Anterior cingulate cortex (tissue), 58 donors: ENCODE measurements at regions not wholly inside any gene's neighbourhood (a gene's known extent, or its start where the extent isn't known, plus 50 kb on each side); places are given as distances from the start of the nearest gene placed in this dataset.
"Not testable (repeated sequence)": the region's sequence is repeated elsewhere in the genome, so short reads cannot be mapped to it uniquely, and the experiment has no call there.

Experiments used
- DNase-seq, 58 donors: peaks; one replicate each; lab custom pipeline; 2025; lab: John Stamatoyannopoulos, UW

DNA sequence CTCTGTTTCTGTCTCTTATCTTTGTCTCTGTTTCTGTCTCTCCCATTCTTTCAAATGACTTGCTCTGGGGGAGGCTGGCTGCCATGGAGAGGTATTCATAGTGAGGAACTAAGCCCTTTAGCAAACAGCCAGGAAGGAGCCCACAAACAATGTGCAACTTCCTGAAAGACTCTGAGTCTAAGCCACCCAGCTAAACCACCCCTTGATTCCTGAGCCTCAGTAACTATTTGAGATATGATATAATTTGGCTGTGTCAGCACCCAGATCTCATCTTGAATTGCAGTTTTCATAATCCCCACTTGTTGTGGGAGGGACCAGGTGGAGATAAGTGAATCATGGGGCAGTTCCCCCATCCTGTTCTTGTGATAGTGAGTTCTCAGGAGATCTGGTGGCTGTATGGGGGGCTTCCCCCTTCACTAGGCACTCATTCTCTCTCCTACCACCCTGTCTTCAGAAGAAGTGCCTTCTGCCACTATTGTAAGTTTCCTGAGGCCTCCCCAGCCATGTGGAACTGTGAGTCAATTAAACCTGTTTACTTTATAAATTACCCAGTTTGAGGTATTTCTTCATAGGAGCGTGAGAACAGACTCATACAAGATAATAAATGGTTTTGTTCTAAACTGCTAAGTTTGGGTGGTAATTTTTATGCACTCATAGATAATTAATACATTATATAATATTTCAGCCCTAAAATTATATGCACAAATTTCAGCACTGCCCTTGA is 121.2 kb upstream of the FOXP2 start:
- no peak for DNase-seq

DNA sequence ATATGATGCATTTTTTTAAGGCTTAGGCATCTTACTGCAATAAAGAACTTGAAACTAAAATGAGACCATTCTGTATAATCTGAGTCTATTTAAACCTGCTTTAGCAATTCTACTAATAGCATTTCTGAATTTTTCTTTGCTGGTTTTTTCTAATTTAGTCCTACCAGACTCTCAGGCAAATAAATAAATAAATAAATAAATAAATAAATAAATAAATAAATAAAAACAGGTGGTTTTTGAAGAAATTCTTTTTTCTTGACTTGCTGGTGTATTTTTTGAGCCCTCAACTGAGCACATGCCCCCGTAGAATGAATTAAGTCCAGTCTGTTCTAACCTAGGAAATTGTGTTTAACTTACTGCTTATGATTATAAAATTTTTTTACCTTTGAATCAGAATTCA is 134.7 kb upstream of the FOXP2 start:
- DNase-seq = no peak

DNA sequence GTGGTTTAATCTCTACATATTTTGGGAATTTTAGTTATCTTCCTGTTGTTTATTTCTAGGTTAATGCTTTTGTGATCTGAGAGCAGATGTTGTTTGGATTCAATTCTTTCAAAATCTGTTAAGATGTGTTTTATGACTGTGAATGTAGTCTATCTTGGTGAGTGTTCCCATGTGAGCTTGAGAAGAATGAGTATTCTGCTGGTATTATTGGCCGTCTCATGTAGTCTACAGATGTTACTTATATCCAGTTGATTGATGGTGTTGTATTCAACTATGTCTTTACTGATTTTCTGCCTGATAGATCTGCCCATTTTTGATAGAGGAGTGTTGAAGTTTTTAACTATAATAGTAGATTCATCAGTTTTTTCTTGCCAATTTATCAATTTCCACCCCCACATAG is 141.4 kb upstream of the FOXP2 start:
- no peak for DNase-seq

DNA sequence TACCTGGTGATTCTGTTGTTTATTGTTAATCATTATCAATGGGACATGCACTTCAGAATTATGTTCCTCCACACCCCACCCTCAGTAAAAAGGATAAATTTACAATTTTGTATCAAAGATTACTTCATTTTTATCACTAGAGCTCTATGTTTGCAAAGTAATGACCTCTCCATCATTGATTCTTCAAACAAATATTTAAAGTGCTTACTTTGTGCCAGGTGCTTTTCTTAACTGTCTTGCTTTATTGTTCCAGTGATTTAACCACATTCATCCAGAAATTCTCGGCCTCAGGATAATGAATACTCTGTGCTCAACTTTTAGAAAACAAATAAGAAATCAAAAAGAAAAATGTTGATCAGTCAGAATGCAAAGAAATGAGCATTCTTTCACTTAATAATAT is 144.9 kb upstream of the FOXP2 start:
- no peak for DNase-seq

DNA sequence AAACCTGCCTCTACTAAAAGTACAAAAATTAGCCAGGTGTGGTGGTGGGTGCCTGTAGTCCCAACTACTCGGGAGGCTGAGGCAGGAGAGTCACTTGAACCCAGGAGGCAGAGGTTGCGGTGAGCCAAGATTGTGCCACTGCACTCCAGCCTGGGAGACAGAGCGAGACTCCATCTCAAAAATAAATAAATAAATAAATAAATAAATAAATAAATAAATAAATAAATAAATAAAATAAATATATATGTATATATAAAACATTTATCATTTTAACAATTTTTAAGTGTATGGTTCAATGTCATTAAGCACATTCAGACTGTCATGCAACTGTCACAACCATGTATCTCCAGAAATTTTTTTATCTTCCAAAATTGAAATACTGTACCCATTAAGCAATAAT is 147.1 kb upstream of the FOXP2 start:
- not testable (repeated sequence) for DNase-seq

DNA sequence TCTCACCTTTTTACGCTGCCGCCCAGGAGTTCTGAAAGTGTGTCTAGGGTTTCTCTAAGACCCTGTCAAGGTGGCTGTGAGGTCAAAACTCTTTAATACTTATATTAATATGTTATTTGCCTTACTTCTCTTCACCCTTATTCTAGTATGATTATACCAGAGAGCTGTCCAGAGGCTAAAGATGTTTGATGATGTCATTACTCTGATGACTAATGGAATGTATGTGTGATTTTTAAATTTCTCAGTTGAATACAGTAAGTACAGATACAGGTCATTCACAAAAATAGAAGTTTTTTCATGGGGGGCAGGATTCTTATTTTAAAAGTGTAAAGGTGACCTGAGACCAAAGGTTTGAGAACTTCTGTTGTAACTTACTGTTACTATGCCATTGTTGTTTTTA is 150.6 kb upstream of the FOXP2 start:
- no peak for DNase-seq

DNA sequence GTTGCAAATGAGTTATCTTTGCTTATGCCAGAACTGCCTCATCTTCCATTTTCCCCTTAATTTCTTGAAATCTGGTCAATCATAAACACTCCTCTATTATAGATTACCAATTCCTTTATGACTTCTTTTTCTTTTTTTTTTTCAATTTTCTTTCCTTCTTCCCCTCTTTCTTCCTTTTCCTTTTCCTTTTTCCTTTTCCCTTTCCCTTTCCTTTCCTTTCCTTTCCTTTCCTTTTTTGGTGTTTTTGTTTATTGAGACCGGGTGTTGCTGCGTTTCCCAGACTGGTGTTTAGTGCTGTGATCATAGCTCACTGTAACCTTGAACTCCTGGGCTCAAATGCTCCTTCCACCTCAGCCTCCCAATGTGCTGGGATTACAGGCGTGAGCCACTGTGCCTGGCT is 151.4 kb upstream of the FOXP2 start:
- no peak for DNase-seq

DNA sequence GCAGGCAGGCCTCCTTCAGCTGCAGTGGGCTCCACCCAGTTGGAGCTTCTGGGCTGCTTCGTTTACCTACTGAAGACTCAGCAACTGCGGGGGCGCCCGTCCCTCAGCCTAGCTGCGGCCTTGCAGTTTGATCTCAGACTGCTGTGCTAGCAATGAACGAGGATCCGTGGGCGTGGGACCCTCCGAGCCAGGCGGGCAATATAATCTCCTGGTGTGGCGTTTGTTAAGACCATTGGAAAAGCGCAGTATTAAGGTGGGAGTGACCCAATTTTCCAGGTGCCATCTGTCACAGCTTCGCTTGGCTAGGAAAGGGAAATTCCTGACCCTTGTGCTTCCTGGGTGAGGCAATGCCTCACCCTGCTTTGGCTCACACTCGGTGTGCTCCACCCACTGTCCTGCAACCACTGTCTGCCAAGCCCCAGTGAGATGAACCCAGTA is 159.2 kb upstream of the FOXP2 start:
- DNase-seq = no peak

DNA sequence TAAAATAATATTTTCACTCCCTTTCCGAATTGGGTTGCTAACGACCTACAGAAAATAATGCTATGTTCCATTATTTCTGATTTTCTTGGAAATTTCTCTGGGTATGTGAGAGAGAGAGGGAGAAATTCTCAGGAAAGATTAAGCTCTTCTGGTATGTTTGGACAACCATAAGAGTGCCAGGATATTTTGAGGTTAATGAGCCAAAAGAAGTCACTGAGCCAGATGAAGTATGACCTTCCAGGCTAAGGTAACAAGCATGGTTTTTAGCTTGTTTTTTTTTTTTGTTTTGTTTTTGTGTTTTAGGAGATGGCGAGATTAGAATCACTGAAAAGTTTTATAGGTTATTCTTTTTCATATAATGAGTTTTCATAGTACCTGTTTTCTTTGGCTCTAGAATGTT is 171.0 kb upstream of the FOXP2 start:
- DNase-seq = no peak

DNA sequence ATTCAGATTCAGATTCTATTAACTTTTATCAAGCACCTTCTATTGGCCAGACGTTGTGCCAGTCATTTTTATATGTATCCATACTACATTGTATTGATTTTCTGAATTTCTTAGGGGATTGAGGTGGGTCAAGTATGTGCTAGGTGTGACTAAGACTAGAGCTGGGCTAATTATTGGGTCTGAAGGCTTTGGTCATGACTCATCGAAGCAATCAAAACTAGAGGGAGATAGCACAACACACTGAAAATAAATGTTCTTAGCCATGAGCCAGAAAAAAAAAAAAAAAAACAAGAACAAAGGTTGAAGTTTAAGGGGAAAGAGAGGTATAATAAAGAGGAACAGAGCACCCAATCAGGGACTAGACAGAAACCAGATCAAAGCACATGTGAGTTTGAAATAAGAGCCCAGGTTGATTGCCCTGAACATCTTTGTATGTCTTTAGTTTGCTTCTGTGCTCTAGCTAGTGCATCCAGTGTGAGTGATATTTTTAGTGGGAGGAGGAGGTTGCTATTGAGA is 171.6 kb upstream of the FOXP2 start:
- DNase-seq = no peak

DNA sequence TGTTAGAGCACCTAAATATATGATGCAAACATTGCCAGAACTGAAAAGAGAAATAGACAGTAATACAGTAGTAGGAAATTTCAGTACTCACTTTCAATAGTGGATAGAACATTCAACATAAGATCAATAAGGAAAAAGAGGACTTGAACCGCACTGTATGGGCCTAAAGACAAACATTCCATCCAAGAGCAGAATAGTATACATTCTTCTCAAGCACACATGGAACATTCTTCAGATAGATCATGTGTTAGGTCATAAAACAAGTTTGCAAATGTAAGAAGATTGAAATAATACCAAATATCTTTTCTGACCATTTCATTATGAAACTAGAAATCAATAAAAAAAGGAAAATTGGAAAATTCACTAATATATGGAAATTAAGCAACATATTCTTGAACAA is 185.4 kb upstream of the FOXP2 start:
- no peak for DNase-seq

DNA sequence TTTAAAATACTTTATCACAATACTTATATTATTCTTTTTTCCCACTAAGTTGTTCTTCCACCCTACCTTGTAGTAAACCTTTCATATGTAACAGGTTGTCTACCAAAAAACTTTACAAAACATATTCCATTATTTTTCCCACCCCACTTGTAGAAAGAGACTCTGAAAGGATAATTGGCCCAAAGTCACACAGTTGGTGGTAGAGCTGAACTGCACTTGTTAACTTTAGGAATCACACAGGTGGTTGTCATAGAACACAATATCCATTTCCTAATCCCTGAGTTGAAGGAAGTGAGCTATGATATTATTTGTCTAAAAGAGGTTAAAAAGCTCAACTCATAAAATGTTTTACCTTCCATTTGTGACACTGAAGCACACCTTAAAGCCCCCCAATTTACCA is 188.8 kb upstream of the FOXP2 start:
- no peak for DNase-seq

DNA sequence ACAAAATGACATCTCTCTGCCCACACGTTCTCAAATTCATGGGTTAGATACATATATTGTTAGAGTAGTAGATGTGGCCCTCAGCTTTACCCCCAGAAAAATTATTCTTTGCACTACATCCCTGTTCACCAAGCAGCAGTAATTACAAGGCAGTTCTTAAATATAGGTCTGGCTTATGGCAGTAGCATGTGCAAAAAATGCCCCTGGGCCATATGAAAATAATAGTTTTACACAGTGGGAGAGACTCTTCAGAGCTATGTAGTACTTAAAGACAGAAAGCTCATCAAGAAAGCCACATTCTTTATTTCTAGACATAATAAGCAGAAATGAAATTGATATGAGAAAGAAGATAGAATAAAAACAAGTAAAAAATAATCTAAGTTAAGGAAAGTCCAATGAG is 196.3 kb upstream of the FOXP2 start:
- DNase-seq = no peak

DNA sequence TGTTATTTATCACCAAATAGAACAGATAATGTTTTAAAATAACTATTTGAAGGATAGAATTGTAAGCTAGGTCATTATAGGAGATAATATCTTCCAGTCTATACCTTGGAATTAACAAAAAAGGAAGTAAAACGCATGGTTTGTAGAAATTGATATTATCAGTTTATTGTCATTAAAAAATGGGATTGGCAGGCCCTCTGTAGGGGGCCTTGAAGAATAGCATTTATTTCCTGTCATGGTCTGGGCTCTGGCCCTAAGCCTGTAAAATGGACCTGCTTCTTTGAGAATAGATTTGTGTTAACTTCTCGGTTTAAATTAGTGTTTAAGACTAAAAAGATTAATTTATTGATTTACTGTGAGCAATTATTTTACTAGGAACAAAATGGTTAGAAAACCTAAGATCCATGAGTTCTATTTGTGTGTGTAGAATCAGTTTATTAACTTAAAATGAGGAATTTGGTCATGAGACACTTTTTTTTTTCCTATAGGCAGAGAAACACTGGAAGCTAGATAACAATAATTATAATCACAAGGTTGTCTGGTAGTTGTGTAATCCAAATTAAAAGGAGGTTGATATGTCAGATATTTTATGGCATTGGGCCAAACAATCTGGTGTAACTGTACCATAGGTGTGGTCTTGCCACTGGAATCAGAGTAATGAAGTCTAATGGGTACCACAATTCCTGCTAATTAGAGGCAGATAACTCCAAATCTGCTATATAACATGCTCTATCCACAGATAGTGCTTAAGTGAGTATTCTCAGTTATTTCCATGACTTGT is 197.4 kb upstream of the FOXP2 start:
- no peak for DNase-seq

DNA sequence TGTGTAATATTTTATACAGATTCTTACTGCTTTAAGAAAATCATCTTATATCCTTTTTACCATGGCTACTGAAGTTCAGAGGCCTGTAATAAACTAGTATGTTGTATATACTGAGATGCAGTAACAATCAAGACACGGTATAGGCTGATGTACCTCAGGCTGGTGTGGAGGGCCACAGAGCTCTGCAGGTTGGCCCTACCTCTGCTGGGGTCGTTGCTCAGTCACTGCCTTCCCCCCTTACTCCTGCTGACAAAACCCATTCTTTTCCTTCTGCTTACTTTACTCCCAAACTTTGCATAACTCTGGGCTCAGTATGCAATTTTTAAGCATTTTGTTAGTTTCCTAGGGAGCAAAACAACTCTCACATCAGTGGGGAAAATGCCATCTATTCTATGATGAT is 200.1 kb upstream of the FOXP2 start:
- no peak for DNase-seq

DNA sequence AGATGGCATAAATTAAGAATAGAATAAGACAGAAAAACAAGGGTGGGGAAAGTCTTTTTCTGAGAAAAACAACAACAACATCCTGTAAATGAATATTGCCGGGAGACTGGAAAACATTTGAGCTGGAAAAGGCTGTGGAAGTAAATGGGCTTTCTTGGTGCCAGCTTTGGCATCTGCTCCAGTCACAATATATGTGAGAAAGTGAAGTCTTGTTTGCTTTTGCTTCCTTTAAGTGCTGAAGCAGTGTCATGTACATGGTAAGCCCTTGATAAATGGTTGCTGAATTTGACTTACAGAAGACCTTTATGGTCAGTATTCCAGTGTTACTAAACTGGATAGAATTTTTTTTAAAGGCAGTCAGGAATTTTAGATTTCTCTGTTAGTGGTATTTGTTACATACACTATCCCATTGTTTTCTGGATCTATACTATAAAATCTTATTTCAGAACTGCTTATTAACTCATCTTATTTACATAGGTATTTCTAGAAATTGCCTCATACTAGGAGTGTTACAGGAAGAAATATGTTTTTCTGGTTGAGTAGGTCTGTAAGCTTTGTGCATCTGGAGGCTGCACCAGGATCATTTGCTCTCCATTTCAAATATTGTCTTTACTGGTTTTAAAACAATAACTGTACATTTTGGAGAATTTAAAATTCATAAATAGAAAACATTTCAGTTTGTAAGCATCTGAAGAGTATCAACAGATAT is 201.7 kb upstream of the FOXP2 start:
- DNase-seq = no peak

DNA sequence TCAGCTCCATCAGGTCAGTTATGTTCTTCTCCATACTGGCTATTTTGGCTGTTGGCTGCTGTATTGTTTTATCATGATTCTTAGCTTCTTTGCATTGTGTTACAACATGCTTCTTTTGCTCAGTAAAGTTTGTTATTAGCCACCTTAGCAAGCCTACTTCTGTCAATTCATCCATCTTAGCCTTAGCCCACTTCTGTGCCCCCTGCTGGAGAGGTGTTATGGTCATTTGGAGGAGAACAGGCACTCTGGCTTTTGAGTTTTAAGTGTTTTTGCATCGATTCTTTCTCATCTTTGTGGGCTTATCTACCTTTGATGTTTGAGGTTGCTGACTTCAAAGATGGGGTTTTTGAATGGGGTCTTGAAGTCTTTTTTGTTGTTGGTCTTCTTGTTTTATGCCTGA is 204.6 kb upstream of the FOXP2 start:
- no peak for DNase-seq

DNA sequence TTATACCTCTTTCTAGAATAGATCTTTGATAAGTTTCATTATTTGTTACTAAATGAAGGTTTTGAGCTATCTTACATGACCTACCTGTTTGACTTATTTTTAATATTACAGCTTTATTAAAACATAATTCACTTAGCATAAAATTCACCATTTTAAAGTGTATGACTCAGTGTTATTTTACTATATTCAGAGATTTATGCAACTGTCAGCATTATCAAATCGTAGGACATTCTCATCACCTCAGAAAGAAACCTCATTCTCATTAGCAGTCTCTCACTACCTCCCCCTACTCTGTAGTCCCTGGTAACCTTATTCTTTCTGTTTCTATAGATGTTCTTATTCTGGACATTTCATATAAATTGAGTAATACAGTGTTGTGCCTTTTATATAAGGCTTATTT is 207.9 kb upstream of the FOXP2 start:
- DNase-seq = no peak

DNA sequence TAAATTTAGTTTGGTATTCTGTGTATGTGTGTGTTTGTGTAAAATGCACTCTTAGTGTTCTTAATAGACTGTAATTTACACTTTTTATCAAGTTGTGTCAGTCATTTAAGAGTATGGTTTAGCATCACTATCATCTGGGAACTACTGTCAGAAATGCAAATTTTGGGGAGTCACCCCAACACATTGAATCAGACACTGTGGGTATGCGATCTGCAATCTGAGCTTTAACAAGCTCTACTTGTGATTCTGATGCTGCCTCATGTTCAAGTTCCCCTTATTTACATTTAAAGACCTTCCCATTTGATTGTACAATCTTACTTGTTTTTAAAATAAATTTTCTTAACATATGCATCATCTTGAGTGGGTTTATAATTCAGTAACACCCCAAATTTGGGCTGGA is 218.1 kb upstream of the FOXP2 start:
- DNase-seq = no peak

DNA sequence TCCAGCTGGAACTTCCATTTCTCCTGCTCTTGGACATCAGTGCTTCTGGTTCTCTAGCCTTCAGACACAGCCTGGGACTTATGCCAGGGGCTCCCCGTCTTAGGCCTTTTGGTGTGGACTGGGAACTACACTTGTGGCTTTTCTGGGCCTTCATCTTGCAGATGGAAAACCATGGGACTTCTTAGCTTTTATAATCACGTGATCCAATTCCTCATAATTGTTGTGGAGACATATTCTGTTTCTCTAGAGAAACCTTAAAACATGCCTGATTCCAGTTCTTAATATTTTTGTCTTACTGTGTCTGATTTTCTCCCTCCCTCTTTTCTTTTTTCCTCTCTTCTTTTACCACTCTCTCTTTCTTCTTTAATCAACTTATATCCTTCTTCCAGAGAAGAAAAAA is 224.2 kb upstream of the FOXP2 start:
- DNase-seq = no peak

DNA sequence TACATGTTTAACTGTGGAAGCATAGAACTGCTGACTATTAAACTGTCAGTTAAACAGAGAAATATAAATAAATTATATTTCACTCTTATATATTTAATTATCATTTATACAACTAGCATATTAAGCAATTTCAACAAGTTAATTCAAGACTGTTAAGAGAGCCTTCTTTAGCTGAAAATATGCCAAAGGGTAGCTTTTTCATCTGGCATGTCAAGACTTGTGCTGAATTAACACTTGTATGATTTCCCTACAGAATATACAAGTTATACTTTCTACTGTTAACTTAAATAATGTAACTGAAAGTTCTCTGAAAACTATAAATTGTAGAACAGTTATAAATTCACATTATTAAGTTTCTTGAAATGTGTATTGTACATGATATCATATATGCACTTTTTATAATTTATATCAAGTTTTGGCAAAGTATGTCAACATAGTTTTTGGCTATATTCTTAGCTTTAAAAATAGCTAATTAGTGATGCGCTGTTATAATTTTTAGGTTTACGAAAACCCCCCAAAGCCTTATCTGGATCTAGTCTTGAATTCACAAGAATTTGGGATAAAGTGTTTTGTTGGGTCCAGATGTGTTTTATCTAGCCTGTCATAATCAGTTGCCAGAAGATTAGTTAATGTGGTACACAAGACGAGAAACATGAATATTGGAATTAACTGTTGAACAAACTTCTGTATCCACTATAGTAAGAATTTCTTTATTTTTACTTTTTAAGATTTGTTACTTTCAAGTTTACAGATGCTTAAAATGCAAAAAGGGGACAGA is 231.1 kb upstream of the FOXP2 start:
- DNase-seq = no peak
